ENCODE measurements at regions not wholly inside any gene's neighbourhood (a gene's known extent, or its start where the extent isn't known, plus 50 kb on each side); places are given as distances from the start of the nearest gene placed in this dataset.
A peak's percentile ranks its signal among the peaks of the same experiment; 100 is the strongest.

DNA sequence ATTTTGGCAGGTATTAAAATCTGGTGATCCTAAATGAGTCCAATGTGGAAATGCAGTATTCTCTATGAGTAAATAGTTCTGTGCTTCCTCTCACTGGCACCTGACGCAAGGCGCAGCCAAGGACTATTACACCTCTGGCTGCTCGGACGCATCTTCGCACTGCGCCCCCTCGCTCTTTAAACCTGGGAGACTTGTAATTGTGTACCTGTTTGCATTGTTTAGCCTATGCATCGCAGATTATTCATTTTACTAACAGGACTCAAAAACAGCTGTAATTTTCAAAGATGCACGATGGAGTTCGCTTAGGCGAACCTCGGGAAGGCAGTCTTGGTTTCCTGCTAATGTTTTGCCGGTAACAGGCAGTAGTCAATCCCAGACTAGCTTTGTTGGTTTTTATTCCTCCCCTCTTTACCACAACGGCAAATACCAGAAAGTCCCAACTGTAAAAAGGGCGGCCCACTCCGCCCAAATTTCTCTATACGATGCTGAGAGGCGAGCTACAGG is 113.2 kb downstream of the KCNRG start:
- TF ChIP-seq, protein P1, sequence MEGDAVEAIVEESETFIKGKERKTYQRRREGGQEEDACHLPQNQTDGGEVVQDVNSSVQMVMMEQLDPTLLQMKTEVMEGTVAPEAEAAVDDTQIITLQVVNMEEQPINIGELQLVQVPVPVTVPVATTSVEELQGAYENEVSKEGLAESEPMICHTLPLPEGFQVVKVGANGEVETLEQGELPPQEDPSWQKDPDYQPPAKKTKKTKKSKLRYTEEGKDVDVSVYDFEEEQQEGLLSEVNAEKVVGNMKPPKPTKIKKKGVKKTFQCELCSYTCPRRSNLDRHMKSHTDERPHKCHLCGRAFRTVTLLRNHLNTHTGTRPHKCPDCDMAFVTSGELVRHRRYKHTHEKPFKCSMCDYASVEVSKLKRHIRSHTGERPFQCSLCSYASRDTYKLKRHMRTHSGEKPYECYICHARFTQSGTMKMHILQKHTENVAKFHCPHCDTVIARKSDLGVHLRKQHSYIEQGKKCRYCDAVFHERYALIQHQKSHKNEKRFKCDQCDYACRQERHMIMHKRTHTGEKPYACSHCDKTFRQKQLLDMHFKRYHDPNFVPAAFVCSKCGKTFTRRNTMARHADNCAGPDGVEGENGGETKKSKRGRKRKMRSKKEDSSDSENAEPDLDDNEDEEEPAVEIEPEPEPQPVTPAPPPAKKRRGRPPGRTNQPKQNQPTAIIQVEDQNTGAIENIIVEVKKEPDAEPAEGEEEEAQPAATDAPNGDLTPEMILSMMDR (IDR thresholded peaks at IDR 0.05; ENCODE audit: low read depth, low read length, missing control alignments) = no peak
- H3K4me3 ChIP-seq (ENCODE audit: low read depth, low read length) = no peak overlapping the region
- DNase-seq (ENCODE audit: low read depth) = no peak

DNA sequence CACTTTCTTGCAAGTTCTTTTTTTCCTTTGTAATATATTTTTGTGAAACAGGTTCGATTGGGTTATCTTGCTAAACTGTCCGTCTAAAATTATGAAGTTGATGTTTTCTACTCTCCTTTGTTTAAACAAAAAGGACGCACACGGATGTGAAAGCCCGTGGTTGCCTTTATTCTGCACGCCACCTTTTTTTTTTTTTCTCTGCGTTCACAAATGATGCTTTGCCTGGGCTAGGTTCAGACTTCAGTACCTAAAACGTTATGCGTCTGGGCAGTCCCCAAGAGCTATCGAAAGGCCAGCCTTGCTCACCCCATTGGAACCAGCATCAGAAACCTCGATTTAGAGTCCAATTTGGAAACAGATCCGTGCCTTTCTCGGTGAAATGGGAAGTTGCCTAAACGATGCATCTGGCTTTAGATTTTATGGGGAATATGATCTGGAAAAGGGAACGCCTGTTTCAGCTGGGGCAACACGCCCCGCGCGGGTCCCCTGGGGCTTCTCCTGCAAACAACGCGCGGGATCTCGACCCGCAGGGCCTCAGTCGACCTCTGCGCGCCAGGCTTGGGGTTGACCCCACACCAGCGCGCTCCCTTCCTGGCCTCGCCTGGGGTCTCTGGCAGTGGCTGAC is 113.9 kb downstream of the KCNRG start:
- peak overlapping the region; percentile 7; the same call in 1 of the 2 replicates for H3K4me3 ChIP-seq (ENCODE audit: low read depth, low read length)
- TF ChIP-seq, protein P1 (IDR thresholded peaks at IDR 0.05; ENCODE audit: low read depth, low read length, missing control alignments) = no peak

DNA sequence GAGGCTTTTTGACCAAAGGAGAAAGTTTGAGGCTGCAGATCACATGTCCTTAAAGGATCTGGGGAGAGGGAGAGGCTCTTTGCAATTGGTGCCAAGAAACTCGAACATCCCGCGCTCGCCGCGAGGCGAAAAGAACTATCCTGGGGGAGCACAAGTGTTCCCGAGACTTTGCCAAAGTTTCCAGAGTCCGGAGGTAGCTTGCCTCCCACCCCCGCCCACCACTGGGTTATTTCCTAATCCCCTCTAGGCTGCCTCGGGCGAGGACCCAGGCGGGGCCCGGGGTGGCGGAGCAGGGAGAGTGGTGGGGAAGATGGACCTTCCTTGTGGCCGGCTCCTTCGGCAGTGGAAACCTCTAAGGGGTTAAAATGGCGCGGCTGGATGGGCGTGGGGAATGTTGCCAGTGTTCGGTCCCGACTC is 114.5 kb downstream of the KCNRG start:
- DNase-seq (ENCODE audit: low read depth) = no peak
- H3K4me3 ChIP-seq (ENCODE audit: low read depth, low read length) = peak overlapping the region; percentile 7; the same call in 1 of the 2 replicates
- TF ChIP-seq, protein P1 (IDR thresholded peaks at IDR 0.05; ENCODE audit: low read depth, low read length, missing control alignments) = no peak

More for the DNA sequence above, 113.9 kb downstream of the KCNRG start:
- DNase-seq (ENCODE audit: low read depth) = no peak

DNA sequence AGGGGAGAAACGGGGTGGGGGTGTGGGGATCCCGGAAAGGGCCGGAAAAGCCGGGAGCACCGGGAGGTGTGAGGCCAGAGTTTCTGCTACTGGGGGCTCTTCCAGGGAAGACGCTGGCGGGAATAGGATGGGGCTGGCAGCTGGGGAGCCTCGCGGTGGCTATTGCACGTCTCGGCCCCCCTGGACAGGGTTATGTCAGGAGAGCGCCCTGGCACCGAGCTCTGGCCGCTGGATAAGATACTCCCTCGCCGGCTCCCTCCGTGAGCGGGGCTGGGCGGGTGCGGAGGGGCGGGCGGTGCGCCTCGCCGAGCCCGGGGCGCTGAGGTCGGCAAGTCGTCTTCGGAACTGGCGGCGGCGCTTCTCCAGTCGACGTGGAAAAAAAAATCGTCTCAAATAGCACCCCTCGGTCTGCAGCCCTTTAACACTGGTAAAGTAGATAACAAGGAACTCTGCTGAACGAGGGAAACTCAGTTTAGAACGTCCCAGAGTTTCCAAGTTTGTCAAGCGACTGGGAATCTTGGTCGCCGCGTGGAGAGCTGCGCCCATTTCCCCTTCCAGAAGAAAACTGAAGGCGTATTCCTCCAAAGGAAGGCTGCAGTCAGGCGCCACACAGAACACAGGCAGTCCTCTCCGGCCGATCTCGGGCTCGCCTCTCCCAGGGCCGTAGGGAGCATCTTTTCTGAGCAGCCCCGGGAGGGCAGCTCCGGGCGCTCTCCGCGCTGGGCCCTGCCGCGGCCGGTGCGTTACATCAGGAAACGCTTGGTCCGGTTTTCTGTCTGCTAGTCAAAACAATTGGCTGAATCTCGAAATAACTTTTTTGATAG is 115.1 kb downstream of the KCNRG start:
- TF ChIP-seq, protein P1 (IDR thresholded peaks at IDR 0.05; ENCODE audit: low read depth, low read length, missing control alignments) = no peak
- peak overlapping the region; percentile 30 for H3K4me3 ChIP-seq (ENCODE audit: low read depth, low read length)
- DNase-seq (ENCODE audit: low read depth) = no peak

DNA sequence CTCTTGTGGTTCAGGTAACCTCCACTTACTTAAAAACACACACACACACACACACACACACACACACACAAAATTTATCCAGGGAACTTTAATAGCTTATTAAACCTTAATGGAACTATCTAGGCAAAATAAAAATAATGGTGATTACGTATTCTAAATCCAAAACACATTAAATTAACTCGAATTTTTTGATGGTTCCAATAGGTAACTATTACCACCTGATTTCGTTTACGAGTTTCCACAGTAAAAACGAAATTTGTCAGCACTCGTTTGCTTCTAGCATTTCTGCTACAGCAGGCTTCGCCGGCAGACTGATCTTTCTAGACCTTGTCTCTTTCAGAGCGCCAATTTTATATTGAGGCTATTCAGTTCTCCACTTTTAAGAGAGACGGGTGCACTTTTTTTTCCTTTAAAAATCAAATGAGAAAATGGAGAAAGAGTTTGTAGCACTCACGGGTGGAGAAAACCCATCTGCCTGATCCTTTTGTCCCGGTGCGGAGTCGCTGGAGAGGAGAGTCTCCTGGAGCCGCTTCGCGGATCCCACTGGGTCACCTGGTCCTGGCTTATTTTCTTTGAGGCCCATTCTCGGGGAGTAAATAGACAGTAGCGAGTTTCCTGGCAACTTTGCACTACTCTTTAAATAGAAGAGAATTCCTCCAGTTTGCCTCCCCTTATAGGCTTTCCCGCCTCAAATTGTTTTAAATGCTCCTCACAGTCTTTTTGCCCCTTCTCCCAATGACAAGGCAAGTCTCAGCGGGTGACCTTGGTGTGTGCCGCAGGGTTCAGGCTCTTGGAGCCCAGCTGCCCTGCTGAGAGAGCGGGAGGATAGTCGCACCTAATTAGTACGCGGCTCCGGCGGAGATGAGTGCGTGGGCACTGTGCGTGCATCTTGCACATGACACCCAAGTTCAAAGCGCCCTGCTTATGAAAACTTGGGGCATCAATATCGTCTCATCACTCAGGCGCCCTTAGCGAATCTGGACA is 117.0 kb downstream of the KCNRG start:
- no peak overlapping the region for H3K4me3 ChIP-seq (ENCODE audit: low read depth, low read length)
- no peak for DNase-seq (ENCODE audit: low read depth)
- TF ChIP-seq, protein P1 (IDR thresholded peaks at IDR 0.05; ENCODE audit: low read depth, low read length, missing control alignments) = no peak

DNA sequence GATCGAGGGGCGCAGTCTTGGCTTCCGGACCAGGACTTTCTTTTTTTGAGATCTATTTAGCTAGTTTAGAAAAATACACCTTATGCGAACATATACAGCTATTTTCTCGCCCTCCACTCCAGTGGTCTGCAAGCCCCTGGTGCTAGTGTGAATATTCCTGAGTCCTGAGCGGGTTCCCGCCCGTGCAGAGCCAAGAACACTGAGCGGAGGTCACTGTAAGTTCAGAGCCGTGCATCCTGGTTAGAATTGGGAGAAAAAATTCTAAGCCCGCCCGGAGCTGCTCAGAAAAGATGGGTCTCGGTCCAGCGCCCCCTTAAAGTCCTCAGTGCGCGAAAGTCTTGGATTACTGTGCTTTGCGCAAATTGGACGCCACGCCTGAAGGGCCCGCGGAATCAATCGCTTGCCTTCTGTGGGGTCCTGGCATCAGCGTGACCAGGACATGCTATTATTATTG is 117.7 kb downstream of the KCNRG start:
- no peak overlapping the region for H3K4me3 ChIP-seq (ENCODE audit: low read depth, low read length)
- no peak for DNase-seq (ENCODE audit: low read depth)
- TF ChIP-seq, protein P1 (IDR thresholded peaks at IDR 0.05; ENCODE audit: low read depth, low read length, missing control alignments) = no peak

Measured in GM12864 (cell line).